Cardiac muscle cell (in vitro differentiated cells and primary cell): ENCODE measurements at regions not wholly inside any gene's neighbourhood (a gene's known extent, or its start where the extent isn't known, plus 50 kb on each side); places are given as distances from the start of the nearest gene placed in this dataset.

Experiments
- DNase-seq, 2 donors: peaks; one replicate each; pipeline versions ENCODE4 v3.0.0 to v3.0.0-alpha.2; 2010 to 2017; ENCODE audit warnings: low read depth in 1 of 2, low spot score in 1 of 2
- H3K27ac ChIP-seq: fragments of 200-600 bp; sonication (generic); 2 replicates; pipeline ENCODE4 v1.5.1; 2016
- H3K27me3 ChIP-seq: fragments of 200-600 bp; sonication (generic); 2 replicates; pipeline ENCODE4 v1.6.0; 2016; ENCODE audit warnings: control low read depth
- H3K36me3 ChIP-seq: fragments of 200-600 bp; sonication (generic); 2 replicates; pipeline ENCODE4 v1.5.1; 2016; ENCODE audit warnings: control low read depth
- H3K4me1 ChIP-seq: fragments of 200-600 bp; sonication (generic); 2 replicates; pipeline ENCODE4 v1.8.1; 2017; ENCODE audit warnings: low read depth, mild to moderate bottlenecking, mixed run types
- H3K4me3 ChIP-seq: fragments of 200-600 bp; sonication (generic); 2 replicates; pipeline ENCODE4 v1.5.1; 2016; ENCODE audit warnings: mild to moderate bottlenecking
- H3K9me3 ChIP-seq: fragments of 200-600 bp; sonication (generic); 2 replicates; pipeline ENCODE4 v1.5.1; 2017; ENCODE audit warnings: low read depth, mild to moderate bottlenecking, control low read depth
- CTCF ChIP-seq: IDR thresholded peaks from 2 replicates; pipeline ENCODE4 v1.5.1; 2012; ENCODE audit warnings: low read depth, mild to moderate bottlenecking, low read length

GRCh38 chr4:126965877-126966276 lies 666.9 kb upstream of the INTU start:
- no peaks in the 10 kb centered on the region for H3K27me3 ChIP-seq
- no peak for TF ChIP-seq CTCF
- H3K27ac ChIP-seq, result no peak overlapping the region
- H3K4me3 ChIP-seq, result no peak overlapping the region
- no peaks in the 10 kb centered on the region for H3K9me3 ChIP-seq
- DNase-seq, result no peak
- H3K4me1 ChIP-seq, result peaks cover 4% of the 10 kb centered on the region
- H3K36me3 ChIP-seq, result no peaks in the 10 kb centered on the region

- peak in 1 of 2 donors; percentile 2 for DNase-seq
- no peak overlapping the region for H3K27ac ChIP-seq
- no peaks in the 10 kb centered on the region for H3K9me3 ChIP-seq
- H3K4me3 ChIP-seq, result no peak overlapping the region
- no peak for TF ChIP-seq CTCF
- H3K27me3 ChIP-seq, result no peaks in the 10 kb centered on the region
- no peaks in the 10 kb centered on the region for H3K36me3 ChIP-seq
- no peaks in the 10 kb centered on the region for H3K4me1 ChIP-seq
Measured at GRCh38 chr4:126969360-126970235, 663.2 kb upstream of the INTU start.

GRCh38 chr4:126973201-126973600 lies 659.6 kb upstream of the INTU start:
- H3K27ac ChIP-seq, result no peak overlapping the region
- H3K36me3 ChIP-seq, result no peaks in the 10 kb centered on the region
- no peaks in the 10 kb centered on the region for H3K9me3 ChIP-seq
- no peak overlapping the region for H3K4me3 ChIP-seq
- H3K27me3 ChIP-seq, result no peaks in the 10 kb centered on the region
- TF ChIP-seq CTCF, result no peak
- H3K4me1 ChIP-seq, result peaks cover 16% of the 10 kb centered on the region
- peak in 1 of 2 donors; percentile 24 for DNase-seq

- no peaks in the 10 kb centered on the region for H3K36me3 ChIP-seq
- H3K27ac ChIP-seq, result peak overlapping the region; percentile 68
- DNase-seq, result peak; percentile 22 to 68
- H3K9me3 ChIP-seq, result no peaks in the 10 kb centered on the region
- H3K4me3 ChIP-seq, result no peak overlapping the region
- no peak for TF ChIP-seq CTCF
- no peaks in the 10 kb centered on the region for H3K27me3 ChIP-seq
- H3K4me1 ChIP-seq, result peaks cover 16% of the 10 kb centered on the region
Measured at GRCh38 chr4:126976850-126977632, 655.7 kb upstream of the INTU start.

GRCh38 chr4:126986005-126986404 lies 646.8 kb upstream of the INTU start:
- Histone ChIP-seq H3K36me3 (no peaks in the 10 kb centered on the region), H3K4me3 (no peak overlapping the region), H3K27me3 (no peaks in the 10 kb centered on the region), H3K4me1 (no peaks in the 10 kb centered on the region), H3K9me3 (no peaks in the 10 kb centered on the region), H3K27ac (no peak overlapping the region)
- TF ChIP-seq CTCF, result no peak
- DNase-seq, result no peak
